Panc1 (cell line): ENCODE measurements at regions not wholly inside any gene's neighbourhood (a gene's known extent, or its start where the extent isn't known, plus 50 kb on each side); places are given as distances from the start of the nearest gene placed in this dataset.

Experiments
- ATAC-seq: fragments of 200-7000 bp; cut with Tn5 transposase; 2 replicates; pipeline ENCODE4 v1.9.1; 2020; ENCODE audit warnings: mild to moderate bottlenecking, moderate library complexity
- BruUV-seq: library from RNA; stranded (reverse); fragments of 400-500 nt; replicated peaks from 2 replicates; lab custom pipeline; 2021; lab: Mats Ljungman, UMichigan
- CTCF ChIA-PET: fragments of 300-600 bp; sonication (Branson Sonifier 250); formaldehyde crosslinking; loops from one replicate; lab custom pipeline; 2022; ENCODE audit warnings: antibody characterized with exemption; lab: Charles Lee
- POLR2A ChIA-PET: fragments of 300-600 bp; sonication (Branson Sonifier 250); formaldehyde crosslinking; loops from one replicate; lab custom pipeline; 2022; ENCODE audit warnings: antibody characterized with exemption; lab: Charles Lee
- DNase-seq: peaks from one replicate; pipeline ENCODE4 v3.0.0-alpha.2; 2010; ENCODE audit warnings: low read depth, low spot score
- H3K27ac ChIP-seq: 2 replicates; pipeline ENCODE4 v1.5.1; 2011; ENCODE audit warnings: mild to moderate bottlenecking, low read length, inconsistent platforms
- H3K27me3 ChIP-seq: fragments of 200-500 bp; sonication (Bioruptor generic); 2 replicates; pipeline ENCODE4 v1.6.0; 2014; ENCODE audit warnings: low read length, inconsistent platforms; ENCODE audit not compliant: control insufficient read depth, insufficient read depth
- H3K36me3 ChIP-seq: fragments of 200-500 bp; sonication (Bioruptor generic); 2 replicates; pipeline ENCODE4 v1.5.1; 2014; ENCODE audit warnings: inconsistent platforms, mild to moderate bottlenecking, low read length, moderate library complexity; ENCODE audit not compliant: control insufficient read depth, insufficient read depth
- H3K4me1 ChIP-seq: 2 replicates; pipeline ENCODE4 v1.5.1; 2011; ENCODE audit warnings: inconsistent platforms, mild to moderate bottlenecking, low read length, moderate library complexity; ENCODE audit not compliant: control insufficient read depth, insufficient read depth
- H3K4me3 ChIP-seq, 2 experiments: 2 replicates each; pipeline ENCODE4 v1.5.1; 2011 to 2012; ENCODE audit warnings: low read depth in 2 of 2, low read length in 2 of 2, mild to moderate bottlenecking in 2 of 2, inconsistent platforms in 1 of 2, moderate library complexity in 1 of 2
- H3K9me3 ChIP-seq: fragments of 200-500 bp; sonication (Bioruptor generic); 2 replicates; pipeline ENCODE4 v1.5.1; 2014; ENCODE audit warnings: low read depth, mild to moderate bottlenecking, inconsistent platforms, low read length, moderate library complexity; ENCODE audit not compliant: control insufficient read depth, insufficient read depth
- CTCF ChIP-seq: fragments of 450-650 bp; IDR thresholded peaks from 2 replicates; pipeline ENCODE4 v1.5.1; 2017; ENCODE audit warnings: mild to moderate bottlenecking
- POLR2AphosphoS5 ChIP-seq: IDR thresholded peaks from 2 replicates; pipeline ENCODE4 v1.6.1; 2012; ENCODE audit warnings: mild to moderate bottlenecking, low read depth, low read length, moderate library complexity
- SIN3A ChIP-seq: IDR thresholded peaks from 2 replicates; pipeline ENCODE4 v1.6.1; 2012; ENCODE audit warnings: low read depth, mild to moderate bottlenecking, low read length, moderate library complexity, borderline replicate concordance; ENCODE audit not compliant: insufficient read depth
- TCF7L2 ChIP-seq: IDR thresholded peaks from 2 replicates; pipeline ENCODE4 v1.6.1; 2011; ENCODE audit warnings: mild to moderate bottlenecking, low read depth, low read length, inconsistent platforms
- in situ Hi-C: cut with HindIII; loops from 2 replicates; pipeline ENCODE4 v1.10.0; 2016; ENCODE audit warnings: low sequenced_read_pairs, low pct_unique_long_range_greater_than_20kb
- intact Hi-C: fragments of 100-400 bp; cut with micrococcal nuclease; formaldehyde crosslinking; loops from one replicate; pipeline ENCODE4 v1.10.0; 2022; ENCODE audit not compliant: unreplicated experiment
- TF ChIP-seq, protein P1 (sequence below), 2 experiments: IDR thresholded peaks; 2 replicates each; pipeline ENCODE4 v1.6.1; 2011 to 2012; ENCODE audit warnings: low read depth in 2 of 2, control low read depth in 1 of 2, low read length in 1 of 2, mild to moderate bottlenecking in 1 of 2, moderate library complexity in 1 of 2; ENCODE audit not compliant: insufficient read depth in 1 of 2

DNA sequence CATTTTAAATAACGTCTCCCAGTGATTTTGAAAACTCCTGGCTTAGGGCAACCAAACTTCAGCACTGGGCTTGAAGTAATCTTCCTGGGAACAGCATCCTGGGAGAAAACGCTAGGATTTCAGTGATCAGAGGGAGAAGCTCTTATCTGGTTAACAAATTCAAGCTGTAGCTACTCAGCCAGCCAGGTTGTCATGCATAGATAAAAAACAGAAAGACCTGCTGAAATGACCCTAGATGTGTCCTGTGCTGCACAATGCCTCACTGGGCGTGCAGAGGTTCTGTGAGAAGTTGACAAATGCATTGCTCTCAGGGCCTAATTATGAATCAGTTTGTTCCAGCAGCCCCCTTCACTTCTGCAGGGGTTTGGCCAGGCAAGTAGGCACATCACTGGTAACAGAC, 68.9 kb upstream of the CHCHD3 start:
- Histone ChIP-seq H3K36me3 (no peaks in the 10 kb centered on the region), H3K27ac (no peak overlapping the region), H3K4me1 (no peaks in the 10 kb centered on the region), H3K9me3 (no peaks in the 10 kb centered on the region), H3K4me3 (no peak overlapping the region), H3K27me3 (peaks cover 25% of the 10 kb centered on the region)
- DNase-seq (no peak), ATAC-seq (no peak)
- BruUV-seq = no TSS peak
- intact Hi-C loops (no loop called here), in situ Hi-C loops (no loop called here)
- TF ChIP-seq, protein P1, sequence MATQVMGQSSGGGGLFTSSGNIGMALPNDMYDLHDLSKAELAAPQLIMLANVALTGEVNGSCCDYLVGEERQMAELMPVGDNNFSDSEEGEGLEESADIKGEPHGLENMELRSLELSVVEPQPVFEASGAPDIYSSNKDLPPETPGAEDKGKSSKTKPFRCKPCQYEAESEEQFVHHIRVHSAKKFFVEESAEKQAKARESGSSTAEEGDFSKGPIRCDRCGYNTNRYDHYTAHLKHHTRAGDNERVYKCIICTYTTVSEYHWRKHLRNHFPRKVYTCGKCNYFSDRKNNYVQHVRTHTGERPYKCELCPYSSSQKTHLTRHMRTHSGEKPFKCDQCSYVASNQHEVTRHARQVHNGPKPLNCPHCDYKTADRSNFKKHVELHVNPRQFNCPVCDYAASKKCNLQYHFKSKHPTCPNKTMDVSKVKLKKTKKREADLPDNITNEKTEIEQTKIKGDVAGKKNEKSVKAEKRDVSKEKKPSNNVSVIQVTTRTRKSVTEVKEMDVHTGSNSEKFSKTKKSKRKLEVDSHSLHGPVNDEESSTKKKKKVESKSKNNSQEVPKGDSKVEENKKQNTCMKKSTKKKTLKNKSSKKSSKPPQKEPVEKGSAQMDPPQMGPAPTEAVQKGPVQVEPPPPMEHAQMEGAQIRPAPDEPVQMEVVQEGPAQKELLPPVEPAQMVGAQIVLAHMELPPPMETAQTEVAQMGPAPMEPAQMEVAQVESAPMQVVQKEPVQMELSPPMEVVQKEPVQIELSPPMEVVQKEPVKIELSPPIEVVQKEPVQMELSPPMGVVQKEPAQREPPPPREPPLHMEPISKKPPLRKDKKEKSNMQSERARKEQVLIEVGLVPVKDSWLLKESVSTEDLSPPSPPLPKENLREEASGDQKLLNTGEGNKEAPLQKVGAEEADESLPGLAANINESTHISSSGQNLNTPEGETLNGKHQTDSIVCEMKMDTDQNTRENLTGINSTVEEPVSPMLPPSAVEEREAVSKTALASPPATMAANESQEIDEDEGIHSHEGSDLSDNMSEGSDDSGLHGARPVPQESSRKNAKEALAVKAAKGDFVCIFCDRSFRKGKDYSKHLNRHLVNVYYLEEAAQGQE (IDR thresholded peaks at IDR 0.05; ENCODE audit: insufficient read depth in 1 of 2, low read depth in 2 of 2, low read length in 1 of 2) = no peak
- TF ChIP-seq CTCF (no peak), POLR2AphosphoS5 (no peak)
- ChIA-PET POLR2A (no interaction called here), CTCF (no interaction called here)

GRCh38 chr7:133152875-133153274, 71.0 kb upstream of the CHCHD3 start:
- Histone ChIP-seq H3K9me3 (no peaks in the 10 kb centered on the region), H3K4me1 (no peaks in the 10 kb centered on the region), H3K27ac (no peak overlapping the region), H3K36me3 (no peaks in the 10 kb centered on the region), H3K27me3 (peaks cover 16% of the 10 kb centered on the region), H3K4me3 (no peak overlapping the region)
- CTCF ChIA-PET = no interaction called here
- TF ChIP-seq CTCF (no peak), SIN3A (no peak), TCF7L2 (no peak), POLR2AphosphoS5 (no peak)
- TF ChIP-seq, protein P1 (IDR thresholded peaks at IDR 0.05; ENCODE audit: insufficient read depth in 1 of 2, low read depth in 2 of 2, low read length in 1 of 2) = no peak
- POLR2A ChIA-PET = no interaction called here
- no TSS peak for BruUV-seq
- intact Hi-C loops = no loop called here
- in situ Hi-C loops = no loop called here
- no peak for ATAC-seq
- DNase-seq = no peak
